Upper lobe of left lung (tissue), 4 donors: ENCODE measurements at regions not wholly inside any gene's neighbourhood (a gene's known extent, or its start where the extent isn't known, plus 50 kb on each side); places are given as distances from the start of the nearest gene placed in this dataset.

Source experiments
- EP300 ChIP-seq, 4 donors: sonication (generic); formaldehyde crosslinking; IDR thresholded peaks; one replicate each; pipeline ENCODE4 v1.5.1; 2017; ENCODE audit warnings: antibody characterized with exemption in 4 of 4, control low read depth in 2 of 4
- POLR2A ChIP-seq, 4 donors: fragments of 450-650 bp; IDR thresholded peaks; one replicate each; pipeline ENCODE4 v1.5.1; 2016 to 2017; ENCODE audit warnings: antibody characterized with exemption in 4 of 4, mild to moderate bottlenecking in 2 of 4
- POLR2AphosphoS5 ChIP-seq, 2 donors: sonication (generic); formaldehyde crosslinking; IDR thresholded peaks; one replicate each; pipeline ENCODE4 v1.5.1; 2017; ENCODE audit warnings: antibody characterized with exemption in 2 of 2
- TF ChIP-seq, protein P1 (sequence below), 6 experiments: fragments of 450-650 bp in 4 of 6; fragments of 200-600 bp in 2 of 6; sonication (generic) in 2 of 6; IDR thresholded peaks; one replicate each; pipeline ENCODE4 v1.5.1; 2016 to 2019; ENCODE audit warnings: antibody characterized with exemption in 6 of 6

DNA sequence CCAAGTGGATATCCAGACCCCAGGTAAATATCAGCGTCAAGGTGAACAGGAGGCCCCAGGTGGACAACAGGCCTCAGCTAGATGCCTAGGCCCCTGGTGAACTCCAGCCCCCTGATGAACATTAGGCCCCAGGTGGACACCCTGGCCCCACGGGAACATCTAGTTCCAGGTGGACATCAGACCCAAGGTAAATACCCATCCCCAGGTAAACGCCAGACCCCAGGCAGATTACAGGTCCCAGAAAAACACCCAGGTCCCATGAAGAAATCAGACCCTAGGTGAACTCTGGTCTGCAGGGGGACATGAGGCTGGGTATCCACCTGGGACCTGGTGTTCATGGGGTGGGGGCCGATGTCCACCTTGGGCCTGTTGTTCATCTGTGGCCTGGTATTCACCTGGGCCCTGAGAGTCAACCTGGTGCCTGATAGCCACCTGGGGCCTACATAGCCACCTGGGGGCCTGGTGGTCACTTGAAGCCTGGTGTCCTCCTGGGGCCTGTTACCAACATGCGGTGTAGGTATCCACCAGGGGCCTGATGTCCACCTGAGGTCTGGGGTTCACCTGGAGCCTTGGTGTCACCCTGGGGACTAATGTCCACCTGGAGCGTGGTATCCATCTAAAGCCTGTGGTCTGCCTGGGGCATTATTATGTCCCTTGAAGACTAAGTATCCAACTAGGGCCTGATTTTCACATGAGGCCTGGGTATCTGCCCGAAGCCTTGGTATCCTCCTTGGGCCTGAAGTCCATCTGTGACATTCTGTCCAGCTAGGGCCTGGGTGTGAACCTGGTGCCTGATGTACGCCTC is 56.8 kb upstream of the SEPTIN5 start:
- TF ChIP-seq, protein P1, sequence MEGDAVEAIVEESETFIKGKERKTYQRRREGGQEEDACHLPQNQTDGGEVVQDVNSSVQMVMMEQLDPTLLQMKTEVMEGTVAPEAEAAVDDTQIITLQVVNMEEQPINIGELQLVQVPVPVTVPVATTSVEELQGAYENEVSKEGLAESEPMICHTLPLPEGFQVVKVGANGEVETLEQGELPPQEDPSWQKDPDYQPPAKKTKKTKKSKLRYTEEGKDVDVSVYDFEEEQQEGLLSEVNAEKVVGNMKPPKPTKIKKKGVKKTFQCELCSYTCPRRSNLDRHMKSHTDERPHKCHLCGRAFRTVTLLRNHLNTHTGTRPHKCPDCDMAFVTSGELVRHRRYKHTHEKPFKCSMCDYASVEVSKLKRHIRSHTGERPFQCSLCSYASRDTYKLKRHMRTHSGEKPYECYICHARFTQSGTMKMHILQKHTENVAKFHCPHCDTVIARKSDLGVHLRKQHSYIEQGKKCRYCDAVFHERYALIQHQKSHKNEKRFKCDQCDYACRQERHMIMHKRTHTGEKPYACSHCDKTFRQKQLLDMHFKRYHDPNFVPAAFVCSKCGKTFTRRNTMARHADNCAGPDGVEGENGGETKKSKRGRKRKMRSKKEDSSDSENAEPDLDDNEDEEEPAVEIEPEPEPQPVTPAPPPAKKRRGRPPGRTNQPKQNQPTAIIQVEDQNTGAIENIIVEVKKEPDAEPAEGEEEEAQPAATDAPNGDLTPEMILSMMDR (IDR thresholded peaks at IDR 0.05), result no peak
- TF ChIP-seq POLR2A (IDR thresholded peaks at IDR 0.05), result no peak
- no peak for TF ChIP-seq EP300 (IDR thresholded peaks at IDR 0.05)
- TF ChIP-seq POLR2AphosphoS5 (IDR thresholded peaks at IDR 0.05), result no peak
